ENCODE measurements at regions not wholly inside any gene's neighbourhood (a gene's known extent, or its start where the extent isn't known, plus 50 kb on each side); places are given as distances from the start of the nearest gene placed in this dataset.
"Not testable (repeated sequence)": the region's sequence is repeated elsewhere in the genome, so short reads cannot be mapped to it uniquely, and the experiment has no call there.

DNA sequence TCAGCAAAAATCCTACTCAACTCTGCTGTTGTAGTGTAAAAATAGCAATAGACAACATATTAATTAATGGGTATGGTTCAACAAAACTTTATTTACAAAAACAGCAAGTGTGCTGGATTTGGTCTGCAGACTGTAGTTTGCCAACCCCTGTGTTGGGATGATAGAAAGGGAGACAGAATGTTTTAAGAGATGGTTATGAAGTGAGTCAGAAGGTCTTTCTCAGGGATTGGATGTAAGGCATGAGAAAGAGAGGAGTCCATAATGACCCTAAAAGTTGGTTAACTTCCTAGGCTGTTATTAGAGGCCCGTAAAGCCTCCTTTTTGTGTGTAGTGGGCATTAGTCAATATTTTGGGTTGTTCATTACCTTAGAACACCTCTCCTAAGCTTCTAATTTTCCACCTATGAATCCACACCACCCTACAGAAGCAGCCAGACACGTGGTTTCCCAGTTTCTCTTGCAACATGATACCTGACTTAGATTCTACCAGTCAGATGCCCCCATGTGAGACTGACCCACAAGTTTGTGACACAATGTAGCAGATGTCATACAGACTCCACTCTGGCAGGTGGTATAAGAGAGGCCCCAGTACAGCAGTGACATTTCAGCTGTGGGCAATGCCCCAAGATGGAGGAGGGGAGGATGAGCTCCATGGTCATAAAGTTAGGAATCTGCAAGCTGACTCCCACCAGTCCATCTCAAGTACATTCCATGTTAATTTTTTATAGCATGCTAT is 1015.6 kb downstream of the KCNMA1 start:
- TF ChIP-seq CTCF (IDR thresholded peaks at IDR 0.05) (no peak), POLR2A (IDR thresholded peaks at IDR 0.05) (no peak)
- H3K27me3 ChIP-seq: no peaks in the 10 kb centered on the region
- H3K4me3 ChIP-seq (replicated peaks in 1 of 3): no peak overlapping the region
- no peaks in the 10 kb centered on the region for H3K36me3 ChIP-seq
- no peak for DNase-seq
- intact Hi-C loops (cut with DNase I): no loop called here
- H3K9me3 ChIP-seq: no peaks in the 10 kb centered on the region
- H3K4me1 ChIP-seq: no peaks in the 10 kb centered on the region
- H3K27ac ChIP-seq: no peak overlapping the region
- WGBS, 2 donors: 65 to 82% methylated on average over 2 of the region's 2 CpGs

DNA sequence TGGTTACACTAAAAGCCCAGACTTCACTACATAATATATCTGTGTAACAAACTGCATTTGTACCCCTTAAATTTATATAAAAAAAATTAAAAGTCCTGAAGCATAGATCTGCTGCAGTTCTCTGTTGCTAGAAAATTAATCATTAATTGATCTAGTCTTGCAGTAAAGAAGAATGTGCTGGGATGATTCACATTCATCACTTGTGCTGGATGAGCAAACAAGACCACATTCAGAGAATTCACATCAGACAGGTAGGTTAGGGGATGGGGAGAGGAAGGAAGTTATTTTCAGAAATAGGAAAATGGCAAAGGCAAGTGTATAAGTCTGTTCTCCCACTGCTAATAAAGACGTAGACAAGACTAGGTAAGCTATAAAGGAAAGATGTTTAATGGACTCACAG is 1019.0 kb downstream of the KCNMA1 start:
- Histone ChIP-seq H3K36me3 (no peaks in the 10 kb centered on the region), H3K4me1 (no peaks in the 10 kb centered on the region), H3K9me3 (no peaks in the 10 kb centered on the region), H3K27me3 (no peaks in the 10 kb centered on the region), H3K27ac (no peak overlapping the region), H3K4me3 (replicated peaks in 1 of 3) (no peak overlapping the region)
- DNase-seq: no peak
- TF ChIP-seq POLR2A (IDR thresholded peaks at IDR 0.05): no peak
- no peak for TF ChIP-seq CTCF (IDR thresholded peaks at IDR 0.05)
- intact Hi-C loops (cut with DNase I): no loop called here
- WGBS, 2 donors: 88 to 93% methylated on average over 1 of the region's 1 CpG

DNA sequence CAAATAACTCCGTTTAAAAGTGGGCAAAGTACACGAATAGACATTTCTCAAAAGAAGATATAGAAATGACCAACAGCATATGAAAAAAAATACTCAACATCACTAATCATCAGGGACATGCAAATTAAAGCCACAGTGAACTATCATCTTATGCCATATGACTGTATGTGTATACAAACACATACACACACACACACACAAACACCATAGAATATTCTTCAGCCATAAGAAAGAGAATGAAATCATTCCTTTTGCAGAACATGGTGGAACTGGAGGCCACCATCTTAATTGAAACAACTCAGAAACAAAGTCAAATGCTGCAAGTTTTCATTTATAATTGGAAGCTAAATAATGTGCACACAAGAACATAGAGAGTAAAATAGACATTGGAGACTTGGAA is 1019.4 kb downstream of the KCNMA1 start:
- 92 to 93% methylated on average over 2 of the region's 2 CpGs for WGBS, 2 donors
- no peak overlapping the region for H3K4me3 ChIP-seq (replicated peaks in 1 of 3)
- no peaks in the 10 kb centered on the region for H3K36me3 ChIP-seq

GRCh38 chr10:76616666-76617065 is 1020.9 kb downstream of the KCNMA1 start:
- H3K4me1 ChIP-seq; H3K27me3 ChIP-seq; DNase-seq; H3K27ac ChIP-seq; H3K9me3 ChIP-seq; H3K4me3 ChIP-seq (replicated peaks in 1 of 3); H3K36me3 ChIP-seq; intact Hi-C loops (cut with DNase I): not testable (repeated sequence)

More for the DNA sequence above, 1019.4 kb downstream of the KCNMA1 start:
- no peaks in the 10 kb centered on the region for H3K27me3 ChIP-seq
- intact Hi-C loops (cut with DNase I): no loop called here
- TF ChIP-seq POLR2A (IDR thresholded peaks at IDR 0.05): no peak
- no peak for TF ChIP-seq CTCF (IDR thresholded peaks at IDR 0.05)
- H3K9me3 ChIP-seq: no peaks in the 10 kb centered on the region
- H3K4me1 ChIP-seq: no peaks in the 10 kb centered on the region
- no peak overlapping the region for H3K27ac ChIP-seq
- no peak for DNase-seq

DNA sequence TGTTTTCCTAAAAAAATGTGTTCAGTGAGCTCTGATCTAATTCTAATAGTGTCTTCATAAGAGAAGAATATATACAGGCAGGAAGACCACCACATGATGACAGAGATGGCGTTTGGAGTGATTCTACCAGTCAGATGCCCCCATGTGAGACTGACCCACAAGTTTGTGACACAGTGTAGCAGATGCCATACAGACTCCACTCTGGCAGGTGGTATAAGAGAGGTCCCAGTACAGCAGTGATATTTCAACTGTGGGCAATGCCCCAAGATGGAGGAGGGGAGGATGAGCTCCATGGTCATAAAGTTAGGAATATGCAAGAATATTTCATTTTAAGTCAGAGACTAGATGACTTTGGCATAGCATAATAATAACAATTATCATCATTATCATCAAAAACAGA is 1022.6 kb downstream of the KCNMA1 start:
- Histone ChIP-seq H3K9me3 (no peaks in the 10 kb centered on the region), H3K4me1 (no peaks in the 10 kb centered on the region), H3K4me3 (replicated peaks in 1 of 3) (no peak overlapping the region), H3K27me3 (no peaks in the 10 kb centered on the region), H3K27ac (no peak overlapping the region), H3K36me3 (no peaks in the 10 kb centered on the region)
- WGBS, 2 donors: 75 to 85% methylated on average over 1 of the region's 1 CpG
- TF ChIP-seq CTCF (IDR thresholded peaks at IDR 0.05) (no peak), POLR2A (IDR thresholded peaks at IDR 0.05) (no peak)
- no peak for DNase-seq
- intact Hi-C loops (cut with DNase I): no loop called here

Measured in thyroid gland (tissue), 4 donors.